ENCODE measurements at regions not wholly inside any gene's neighbourhood (a gene's known extent, or its start where the extent isn't known, plus 50 kb on each side); places are given as distances from the start of the nearest gene placed in this dataset.

GRCh38 chr6:10193321-10193720, 221.6 kb downstream of the TFAP2A start:
- H3K4me3 ChIP-seq (ENCODE audit: insufficient read depth, low read depth, low read length), result no peak overlapping the region
- no peak overlapping the region for H2BK5ac ChIP-seq (ENCODE audit: low read depth, low read length, poor library complexity, severe bottlenecking)
- no peaks in the 10 kb centered on the region for H3K36me3 ChIP-seq (ENCODE audit: control insufficient read depth, insufficient read depth, low read length)
- H3K27ac ChIP-seq (ENCODE audit: insufficient read depth, low read length), result no peak overlapping the region
- H3K9ac ChIP-seq (ENCODE audit: low read depth, low read length), result no peak overlapping the region
- no TSS peak for BruUV-seq (replicated peaks)
- no peak overlapping the region for H3K14ac ChIP-seq (replicated peaks; ENCODE audit: low read depth, low read length)
- H3K9me3 ChIP-seq (ENCODE audit: control insufficient read depth, insufficient read depth, low read length), result peaks cover 10% of the 10 kb centered on the region; the same call in 1 of the 2 replicates
- DNase-seq, result no peak
- CTCF ChIA-PET, result no interaction called here
- H3K4me2 ChIP-seq (ENCODE audit: low read depth, low read length), result no peak overlapping the region
- H2AK5ac ChIP-seq (ENCODE audit: low read depth, low read length), result no peak overlapping the region
- H2AK9ac ChIP-seq (replicated peaks; ENCODE audit: low read depth, low read length, poor library complexity), result no peak overlapping the region
- no peak overlapping the region for H4K8ac ChIP-seq (ENCODE audit: low read depth in 2 of 2, low read length in 2 of 2)
- dilution Hi-C loops (cut with HindIII; ENCODE audit: low sequenced_read_pairs, unreplicated experiment), result no loop called here
- H3K18ac ChIP-seq (ENCODE audit: low read depth, low read length), result no peak overlapping the region
- no peak overlapping the region for H4K91ac ChIP-seq (ENCODE audit: insufficient read depth, low read depth, low read length)
- intact Hi-C loops (cut with micrococcal nuclease), result no loop called here
- no peaks in the 10 kb centered on the region for H3K4me1 ChIP-seq (ENCODE audit: control insufficient read depth, insufficient read depth, low read length)
- in situ Hi-C loops (cut with MboI; ENCODE audit: low sequenced_read_pairs), result no loop called here
- H3K9me1 ChIP-seq (ENCODE audit: insufficient read depth, low read length), result no peaks in the 10 kb centered on the region
- no peak overlapping the region for H2AFZ ChIP-seq (replicated peaks; ENCODE audit: low read length, poor library complexity)
- H4K20me1 ChIP-seq (ENCODE audit: insufficient read depth, low read length), result no peaks in the 10 kb centered on the region
- H3K4ac ChIP-seq (ENCODE audit: low read depth, low read length), result no peak overlapping the region
- TF ChIP-seq BHLHE40 (IDR thresholded peaks at IDR 0.05; ENCODE audit: low read depth, low read length) (no peak), FOS (IDR thresholded peaks at IDR 0.05; ENCODE audit: low read depth, low read length) (no peak)
- H3K79me1 ChIP-seq (ENCODE audit: low read depth in 1 of 2, low read length in 2 of 2), result no peaks in the 10 kb centered on the region
- no peaks in the 10 kb centered on the region for H3K27me3 ChIP-seq (ENCODE audit: control insufficient read depth, insufficient read depth, low read length)
- H2BK120ac ChIP-seq (ENCODE audit: low read depth, low read length), result no peak overlapping the region
- H3K23ac ChIP-seq (ENCODE audit: low read depth, low read length), result no peak overlapping the region
- H2BK20ac ChIP-seq (ENCODE audit: low read depth, low read length), result no peak overlapping the region
- no peak overlapping the region for H4K5ac ChIP-seq (ENCODE audit: low read depth, low read length)
- POLR2A ChIA-PET (ENCODE audit: unreplicated experiment), result interaction anchor here (0.6 kb wide), 1 partner anchor 123 kb away, joined by 3 read pairs; no protein-coding TSS in a partner anchor
- no peak overlapping the region for H2BK15ac ChIP-seq (ENCODE audit: low read depth, low read length)
- no peak overlapping the region for H3K56ac ChIP-seq (ENCODE audit: extremely low read depth, insufficient read depth, low read length)
- ATAC-seq (ENCODE audit: low read depth), result no peak
- WGBS, 2 experiments (ENCODE audit: extremely low coverage in 2 of 2, insufficient read length in 1 of 2), result 80% methylated on average over 1 of the region's 4 CpGs; no CpG with 5 or more reads in 1 of the 2 experiments
